Gastrocnemius medialis (tissue), 4 donors: ENCODE measurements at regions not wholly inside any gene's neighbourhood (a gene's known extent, or its start where the extent isn't known, plus 50 kb on each side); places are given as distances from the start of the nearest gene placed in this dataset.
"Not testable (repeated sequence)": the region's sequence is repeated elsewhere in the genome, so short reads cannot be mapped to it uniquely, and the experiment has no call there.

ENCODE experiments used
- POLR2A ChIP-seq, 2 donors: fragments of 450-650 bp; IDR thresholded peaks; one replicate each; pipeline ENCODE4 v1.6.1; 2017; ENCODE audit warnings: antibody characterized with exemption in 2 of 2, mild to moderate bottlenecking in 2 of 2, moderate library complexity in 2 of 2
- TF ChIP-seq, protein P1 (sequence below), 5 experiments: fragments of 450-650 bp in 3 of 5; fragments of 200-600 bp in 2 of 5; sonication (generic) in 2 of 5; IDR thresholded peaks in 4 of 5; conservative IDR thresholded peaks in 1 of 5; 1 replicate in 4 of 5; 2 replicates in 1 of 5; pipeline ENCODE4 v1.5.1; 2016 to 2019; ENCODE audit warnings: antibody characterized with exemption in 5 of 5, mild to moderate bottlenecking in 3 of 5, moderate library complexity in 3 of 5

DNA sequence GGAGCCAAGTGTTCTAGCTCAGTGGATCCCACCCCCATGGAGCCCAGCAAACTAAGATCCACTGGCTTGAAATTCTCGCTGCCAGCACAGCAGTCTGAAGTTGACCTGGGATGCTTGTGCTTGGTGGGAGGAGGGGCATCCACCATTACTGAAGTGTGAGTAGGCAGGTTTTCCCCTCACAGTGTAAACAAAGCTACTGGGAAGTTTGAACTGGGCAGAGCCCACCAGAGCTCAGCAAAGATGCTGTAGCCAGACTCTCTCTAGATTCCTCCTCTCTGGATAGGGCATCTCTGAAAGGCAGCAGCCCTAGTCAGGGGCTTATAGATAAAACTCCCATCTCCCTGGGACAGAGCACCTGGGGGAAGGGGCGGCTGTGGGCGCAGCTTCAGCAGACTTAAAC lies 293.1 kb upstream of the NOX3 start:
- TF ChIP-seq, protein P1, sequence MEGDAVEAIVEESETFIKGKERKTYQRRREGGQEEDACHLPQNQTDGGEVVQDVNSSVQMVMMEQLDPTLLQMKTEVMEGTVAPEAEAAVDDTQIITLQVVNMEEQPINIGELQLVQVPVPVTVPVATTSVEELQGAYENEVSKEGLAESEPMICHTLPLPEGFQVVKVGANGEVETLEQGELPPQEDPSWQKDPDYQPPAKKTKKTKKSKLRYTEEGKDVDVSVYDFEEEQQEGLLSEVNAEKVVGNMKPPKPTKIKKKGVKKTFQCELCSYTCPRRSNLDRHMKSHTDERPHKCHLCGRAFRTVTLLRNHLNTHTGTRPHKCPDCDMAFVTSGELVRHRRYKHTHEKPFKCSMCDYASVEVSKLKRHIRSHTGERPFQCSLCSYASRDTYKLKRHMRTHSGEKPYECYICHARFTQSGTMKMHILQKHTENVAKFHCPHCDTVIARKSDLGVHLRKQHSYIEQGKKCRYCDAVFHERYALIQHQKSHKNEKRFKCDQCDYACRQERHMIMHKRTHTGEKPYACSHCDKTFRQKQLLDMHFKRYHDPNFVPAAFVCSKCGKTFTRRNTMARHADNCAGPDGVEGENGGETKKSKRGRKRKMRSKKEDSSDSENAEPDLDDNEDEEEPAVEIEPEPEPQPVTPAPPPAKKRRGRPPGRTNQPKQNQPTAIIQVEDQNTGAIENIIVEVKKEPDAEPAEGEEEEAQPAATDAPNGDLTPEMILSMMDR (IDR thresholded peaks at IDR 0.05 in 4 of 5, conservative IDR thresholded peaks at IDR 0.05 in 1 of 5), result not testable (repeated sequence)
- TF ChIP-seq POLR2A (IDR thresholded peaks at IDR 0.05), result not testable (repeated sequence)
